Esophagus muscularis mucosa (tissue), 3 donors: ENCODE measurements at regions not wholly inside any gene's neighbourhood (a gene's known extent, or its start where the extent isn't known, plus 50 kb on each side); places are given as distances from the start of the nearest gene placed in this dataset.
"Not testable (repeated sequence)": the region's sequence is repeated elsewhere in the genome, so short reads cannot be mapped to it uniquely, and the experiment has no call there.

Source experiments
- CTCF ChIP-seq, 3 experiments: fragments of 200-600 bp in 2 of 3; fragments of 450-650 bp in 1 of 3; sonication (generic) in 2 of 3; IDR thresholded peaks; one replicate each; pipeline ENCODE4 v1.5.1; 2017 to 2019; ENCODE audit warnings: antibody characterized with exemption in 3 of 3, mild to moderate bottlenecking in 2 of 3, moderate library complexity in 1 of 3
- POLR2A ChIP-seq: fragments of 450-650 bp; IDR thresholded peaks from one replicate; pipeline ENCODE4 v1.6.1; 2017; ENCODE audit warnings: antibody characterized with exemption, moderate library complexity, mild to moderate bottlenecking, low read depth
- POLR2AphosphoS5 ChIP-seq, 2 donors: sonication (generic); formaldehyde crosslinking; IDR thresholded peaks; one replicate each; pipeline ENCODE4 v1.6.1; 2017; ENCODE audit warnings: antibody characterized with exemption in 2 of 2

- TF ChIP-seq CTCF (IDR thresholded peaks at IDR 0.05); POLR2A; POLR2AphosphoS5 (IDR thresholded peaks at IDR 0.05): not testable (repeated sequence)
Observed at GRCh38 chr9:40169204-40169603, 813.7 kb downstream of the SPATA31A1 start.
